Spleen (tissue), 11 donors: ENCODE measurements at regions not wholly inside any gene's neighbourhood (a gene's known extent, or its start where the extent isn't known, plus 50 kb on each side); places are given as distances from the start of the nearest gene placed in this dataset.

Experiments
- DNase-seq: peaks from one replicate; pipeline ENCODE4 v3.0.0-alpha.2; 2020
- H3K27ac ChIP-seq, 8 donors: fragments of 200-600 bp; sonication (generic) in 7 of 8; 1 replicate in 4 of 8; 2 replicates in 4 of 8; pipeline versions ENCODE4 v1.5.0 to v1.8.0; 2016 to 2021; ENCODE audit warnings: inconsistent platforms in 4 of 8, mild to moderate bottlenecking in 4 of 8, moderate library complexity in 1 of 8
- H3K27me3 ChIP-seq, 7 donors: fragments of 200-600 bp; sonication (generic) in 6 of 7; replicated peaks in 1 of 7; 1 replicate in 4 of 7; 2 replicates in 3 of 7; pipeline versions ENCODE4 v1.5.0 to v1.8.0; 2016 to 2021; ENCODE audit warnings: inconsistent platforms in 3 of 7, mild to moderate bottlenecking in 1 of 7
- H3K36me3 ChIP-seq, 6 donors: fragments of 200-600 bp; sonication (generic) in 5 of 6; 1 replicate in 4 of 6; 2 replicates in 2 of 6; pipeline versions ENCODE4 v1.5.0 to v1.8.0; 2016 to 2021; ENCODE audit warnings: inconsistent platforms in 2 of 6
- H3K4me1 ChIP-seq, 6 donors: fragments of 200-600 bp; sonication (generic) in 5 of 6; 1 replicate in 3 of 6; 2 replicates in 3 of 6; pipeline versions ENCODE4 v1.5.0 to v1.8.0; 2016 to 2021; ENCODE audit warnings: inconsistent platforms in 3 of 6
- H3K4me3 ChIP-seq, 8 donors: fragments of 200-600 bp; sonication (generic) in 7 of 8; 1 replicate in 4 of 8; 2 replicates in 4 of 8; pipeline versions ENCODE4 v1.5.0 to v1.8.0; 2016 to 2021; ENCODE audit warnings: inconsistent platforms in 4 of 8, mild to moderate bottlenecking in 4 of 8, moderate library complexity in 2 of 8
- H3K9me3 ChIP-seq, 8 donors: fragments of 200-600 bp; sonication (generic) in 7 of 8; 1 replicate in 4 of 8; 2 replicates in 4 of 8; pipeline versions ENCODE4 v1.5.0 to v1.8.0; 2016 to 2021; ENCODE audit warnings: inconsistent platforms in 4 of 8
- CTCF ChIP-seq, 11 experiments: fragments of 200-600 bp in 7 of 11; fragments of 450-650 bp in 4 of 11; sonication (generic) in 4 of 11; IDR thresholded peaks in 8 of 11; conservative IDR thresholded peaks in 3 of 11; 1 replicate in 7 of 11; 2 replicates in 4 of 11; pipeline versions ENCODE4 v1.4.0 to v1.8.0; 2016 to 2021; ENCODE audit warnings: antibody characterized with exemption in 11 of 11, inconsistent platforms in 4 of 11, mild to moderate bottlenecking in 1 of 11
- POLR2A ChIP-seq, 3 donors: fragments of 450-650 bp; IDR thresholded peaks; one replicate each; pipeline ENCODE4 v1.5.1; 2017; ENCODE audit warnings: antibody characterized with exemption in 3 of 3, mild to moderate bottlenecking in 1 of 3
- POLR2AphosphoS5 ChIP-seq, 3 donors: sonication (generic); formaldehyde crosslinking; IDR thresholded peaks; one replicate each; pipeline ENCODE4 v1.5.1; 2017; ENCODE audit warnings: antibody characterized with exemption in 3 of 3
- WGBS, 5 donors: extraction: QIAGEN DNeasy Blood & Tissue Kit in 3 of 5; methylation state at CpG; one replicate each; pipeline versions ENCODE4 v1.1.5 to v1.1.7; 2013 to 2018; 5-methylcytosine and 5-hydroxymethylcytosine counted together
- intact Hi-C: fragments of 100-400 bp; cut with DNase I; formaldehyde crosslinking; loops from one replicate; pipeline ENCODE4 v1.15.0; 2023; ENCODE audit warnings: low total_unique reads
- donor health status: healthy with polysubstance abuse.
- donor health status: DM: no; HTN: no; CAD: no; lungs with moderate emphysema.
- donor health status: DM: no; HTN: no; CAD: no.
- donor health status: Bipolar disorder and iron deficiency.
- donor health status: healthy.
- donor health status: DM: no; HTN: no; CAD: no.
- donor health status: DM: yes; HTN: yes; CAD: no.

DNA sequence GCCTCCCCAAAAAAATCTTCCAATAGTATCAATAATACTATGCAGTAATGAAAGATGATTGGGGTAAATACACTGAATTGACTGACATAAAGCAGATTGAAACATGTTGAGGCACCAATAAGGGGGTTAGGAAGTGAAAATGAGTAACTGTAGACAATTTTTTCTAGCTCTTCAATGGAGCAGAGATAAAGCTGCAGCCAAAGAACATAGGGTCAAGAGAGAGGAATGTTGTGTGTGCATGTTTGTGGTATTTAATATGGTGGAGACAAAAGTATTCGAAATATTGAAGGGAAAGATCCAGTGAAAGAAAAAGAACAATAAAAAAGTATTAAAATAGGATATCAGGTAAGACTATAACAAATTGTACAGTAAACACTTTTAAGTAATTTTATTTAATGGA lies 450.0 kb upstream of the CCDC179 start:
- Histone ChIP-seq H3K27ac (no peak overlapping the region), H3K4me3 (no peak overlapping the region), H3K9me3 (peaks cover 0 to 5% (median 0%) of the 10 kb centered on the region in 8 donors), H3K27me3 (no peaks in the 10 kb centered on the region), H3K36me3 (no peaks in the 10 kb centered on the region), H3K4me1 (no peaks in the 10 kb centered on the region)
- intact Hi-C loops = no loop called here
- WGBS, 5 donors = 65 to 94% (median 78%) methylated on average over 1 of the region's 1 CpG
- TF ChIP-seq POLR2A (IDR thresholded peaks at IDR 0.05) (no peak), CTCF (IDR thresholded peaks at IDR 0.05 in 8 of 11, conservative IDR thresholded peaks at IDR 0.05 in 3 of 11) (no peak), POLR2AphosphoS5 (IDR thresholded peaks at IDR 0.05) (no peak)
- DNase-seq = no peak

GRCh38 chr11:23311986-23312940 lies 452.0 kb upstream of the CCDC179 start:
- 67 to 81% (median 69%) methylated on average over 5 of the region's 5 CpGs for WGBS, 5 donors
- Histone ChIP-seq H3K9me3 (peaks cover 0 to 12% (median 2%) of the 10 kb centered on the region in 8 donors), H3K4me3 (no peak overlapping the region), H3K27me3 (no peaks in the 10 kb centered on the region), H3K36me3 (no peaks in the 10 kb centered on the region), H3K27ac (no peak overlapping the region), H3K4me1 (no peaks in the 10 kb centered on the region)
- DNase-seq = no peak
- intact Hi-C loops = no loop called here
- TF ChIP-seq POLR2AphosphoS5 (IDR thresholded peaks at IDR 0.05) (no peak), CTCF (IDR thresholded peaks at IDR 0.05 in 8 of 11, conservative IDR thresholded peaks at IDR 0.05 in 3 of 11) (no peak), POLR2A (IDR thresholded peaks at IDR 0.05) (no peak)

- intact Hi-C loops = no loop called here
- no peak overlapping the region for H3K27ac ChIP-seq
- H3K27me3 ChIP-seq = no peaks in the 10 kb centered on the region
- H3K4me3 ChIP-seq = no peak overlapping the region
- WGBS, 5 donors = 42 to 55% (median 45%) methylated on average over 1 of the region's 1 CpG
- TF ChIP-seq POLR2A (IDR thresholded peaks at IDR 0.05) (no peak), CTCF (IDR thresholded peaks at IDR 0.05 in 8 of 11, conservative IDR thresholded peaks at IDR 0.05 in 3 of 11) (no peak), POLR2AphosphoS5 (IDR thresholded peaks at IDR 0.05) (no peak)
- DNase-seq = no peak
- peaks cover 0 to 12% (median 3%) of the 10 kb centered on the region in 8 donors for H3K9me3 ChIP-seq
- H3K4me1 ChIP-seq = no peaks in the 10 kb centered on the region
- no peaks in the 10 kb centered on the region for H3K36me3 ChIP-seq
Observed at GRCh38 chr11:23313001-23313400, 452.7 kb upstream of the CCDC179 start.

DNA sequence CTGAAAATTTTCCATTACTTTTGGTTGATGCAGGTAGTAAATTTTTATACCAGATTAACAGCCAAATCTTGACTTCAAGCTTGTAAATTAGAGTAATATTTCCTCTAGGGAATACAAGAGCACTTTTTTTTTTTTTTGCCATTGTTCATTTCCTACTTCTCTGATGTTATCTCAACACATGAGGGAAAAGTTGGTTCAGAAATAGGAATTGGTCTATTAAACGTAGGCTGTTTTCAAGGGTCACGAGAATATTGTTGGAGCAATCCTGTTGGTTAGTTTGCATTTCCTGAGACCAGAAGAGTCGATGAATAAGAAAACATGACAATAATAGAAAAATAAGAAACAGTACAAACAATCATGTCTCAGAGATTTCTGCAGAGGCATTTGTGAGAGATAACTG lies 453.9 kb upstream of the CCDC179 start:
- intact Hi-C loops = no loop called here
- H3K9me3 ChIP-seq = peaks cover 0 to 12% (median 5%) of the 10 kb centered on the region in 8 donors
- WGBS, 5 donors = 41 to 54% (median 46%) methylated on average over 3 of the region's 3 CpGs
- DNase-seq = no peak
- no peak overlapping the region for H3K4me3 ChIP-seq
- no peaks in the 10 kb centered on the region for H3K27me3 ChIP-seq
- H3K36me3 ChIP-seq = no peaks in the 10 kb centered on the region
- H3K27ac ChIP-seq = no peak overlapping the region
- H3K4me1 ChIP-seq = no peaks in the 10 kb centered on the region
- no peak for TF ChIP-seq POLR2A (IDR thresholded peaks at IDR 0.05)
- TF ChIP-seq POLR2AphosphoS5 (IDR thresholded peaks at IDR 0.05) = no peak
- TF ChIP-seq CTCF (IDR thresholded peaks at IDR 0.05 in 8 of 11, conservative IDR thresholded peaks at IDR 0.05 in 3 of 11) = no peak
